WTC11 (cell line): ENCODE measurements at regions not wholly inside any gene's neighbourhood (a gene's known extent, or its start where the extent isn't known, plus 50 kb on each side); places are given as distances from the start of the nearest gene placed in this dataset.

Experiments
- NR3C1 ChIP-seq: sonication (generic); formaldehyde crosslinking; conservative IDR thresholded peaks from 2 replicates; pipeline ENCODE4 v1.8.1; 2023; ENCODE audit warnings: low read depth, mild to moderate bottlenecking, missing genetic modification reagents
- RELA ChIP-seq: sonication (generic); formaldehyde crosslinking; IDR thresholded peaks from 2 replicates; pipeline ENCODE4 v1.8.1; 2022; ENCODE audit warnings: missing genetic modification reagents, mild to moderate bottlenecking, borderline replicate concordance
- SMAD3 ChIP-seq: sonication (generic); formaldehyde crosslinking; IDR thresholded peaks from 2 replicates; pipeline ENCODE4 v1.8.0; 2022; ENCODE audit warnings: missing genetic modification reagents, mild to moderate bottlenecking, borderline replicate concordance
- TCF7 ChIP-seq: sonication (generic); formaldehyde crosslinking; IDR thresholded peaks from 2 replicates; pipeline ENCODE4 v1.8.0; 2022; ENCODE audit warnings: mild to moderate bottlenecking, low read depth, missing genetic modification reagents, moderate library complexity
- TF ChIP-seq, protein P1 (sequence below): fragments of 200-600 bp; IDR thresholded peaks from 2 replicates; pipeline ENCODE4 v1.8.0; 2022; ENCODE audit warnings: antibody characterized with exemption
- TF ChIP-seq, protein P2 (sequence below): sonication (generic); formaldehyde crosslinking; IDR thresholded peaks from 2 replicates; pipeline ENCODE4 v1.8.1; 2022; ENCODE audit warnings: low read depth, missing genetic modification reagents, borderline replicate concordance
- TF ChIP-seq, protein P3 (sequence below): sonication (generic); formaldehyde crosslinking; IDR thresholded peaks from 2 replicates; pipeline ENCODE4 v1.8.0; 2023; ENCODE audit warnings: missing genetic modification reagents, mild to moderate bottlenecking, borderline replicate concordance

- TF ChIP-seq SMAD3 (CRISPR knock-in tag) (no peak), NR3C1 (CRISPR knock-in tag) (no peak), TCF7 (no peak), RELA (CRISPR knock-in tag) (no peak)
- TF ChIP-seq, protein P1, sequence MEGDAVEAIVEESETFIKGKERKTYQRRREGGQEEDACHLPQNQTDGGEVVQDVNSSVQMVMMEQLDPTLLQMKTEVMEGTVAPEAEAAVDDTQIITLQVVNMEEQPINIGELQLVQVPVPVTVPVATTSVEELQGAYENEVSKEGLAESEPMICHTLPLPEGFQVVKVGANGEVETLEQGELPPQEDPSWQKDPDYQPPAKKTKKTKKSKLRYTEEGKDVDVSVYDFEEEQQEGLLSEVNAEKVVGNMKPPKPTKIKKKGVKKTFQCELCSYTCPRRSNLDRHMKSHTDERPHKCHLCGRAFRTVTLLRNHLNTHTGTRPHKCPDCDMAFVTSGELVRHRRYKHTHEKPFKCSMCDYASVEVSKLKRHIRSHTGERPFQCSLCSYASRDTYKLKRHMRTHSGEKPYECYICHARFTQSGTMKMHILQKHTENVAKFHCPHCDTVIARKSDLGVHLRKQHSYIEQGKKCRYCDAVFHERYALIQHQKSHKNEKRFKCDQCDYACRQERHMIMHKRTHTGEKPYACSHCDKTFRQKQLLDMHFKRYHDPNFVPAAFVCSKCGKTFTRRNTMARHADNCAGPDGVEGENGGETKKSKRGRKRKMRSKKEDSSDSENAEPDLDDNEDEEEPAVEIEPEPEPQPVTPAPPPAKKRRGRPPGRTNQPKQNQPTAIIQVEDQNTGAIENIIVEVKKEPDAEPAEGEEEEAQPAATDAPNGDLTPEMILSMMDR, result no peak
- TF ChIP-seq, protein P2, sequence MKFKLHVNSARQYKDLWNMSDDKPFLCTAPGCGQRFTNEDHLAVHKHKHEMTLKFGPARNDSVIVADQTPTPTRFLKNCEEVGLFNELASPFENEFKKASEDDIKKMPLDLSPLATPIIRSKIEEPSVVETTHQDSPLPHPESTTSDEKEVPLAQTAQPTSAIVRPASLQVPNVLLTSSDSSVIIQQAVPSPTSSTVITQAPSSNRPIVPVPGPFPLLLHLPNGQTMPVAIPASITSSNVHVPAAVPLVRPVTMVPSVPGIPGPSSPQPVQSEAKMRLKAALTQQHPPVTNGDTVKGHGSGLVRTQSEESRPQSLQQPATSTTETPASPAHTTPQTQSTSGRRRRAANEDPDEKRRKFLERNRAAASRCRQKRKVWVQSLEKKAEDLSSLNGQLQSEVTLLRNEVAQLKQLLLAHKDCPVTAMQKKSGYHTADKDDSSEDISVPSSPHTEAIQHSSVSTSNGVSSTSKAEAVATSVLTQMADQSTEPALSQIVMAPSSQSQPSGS (CRISPR knock-in tag), result no peak
- TF ChIP-seq, protein P3, sequence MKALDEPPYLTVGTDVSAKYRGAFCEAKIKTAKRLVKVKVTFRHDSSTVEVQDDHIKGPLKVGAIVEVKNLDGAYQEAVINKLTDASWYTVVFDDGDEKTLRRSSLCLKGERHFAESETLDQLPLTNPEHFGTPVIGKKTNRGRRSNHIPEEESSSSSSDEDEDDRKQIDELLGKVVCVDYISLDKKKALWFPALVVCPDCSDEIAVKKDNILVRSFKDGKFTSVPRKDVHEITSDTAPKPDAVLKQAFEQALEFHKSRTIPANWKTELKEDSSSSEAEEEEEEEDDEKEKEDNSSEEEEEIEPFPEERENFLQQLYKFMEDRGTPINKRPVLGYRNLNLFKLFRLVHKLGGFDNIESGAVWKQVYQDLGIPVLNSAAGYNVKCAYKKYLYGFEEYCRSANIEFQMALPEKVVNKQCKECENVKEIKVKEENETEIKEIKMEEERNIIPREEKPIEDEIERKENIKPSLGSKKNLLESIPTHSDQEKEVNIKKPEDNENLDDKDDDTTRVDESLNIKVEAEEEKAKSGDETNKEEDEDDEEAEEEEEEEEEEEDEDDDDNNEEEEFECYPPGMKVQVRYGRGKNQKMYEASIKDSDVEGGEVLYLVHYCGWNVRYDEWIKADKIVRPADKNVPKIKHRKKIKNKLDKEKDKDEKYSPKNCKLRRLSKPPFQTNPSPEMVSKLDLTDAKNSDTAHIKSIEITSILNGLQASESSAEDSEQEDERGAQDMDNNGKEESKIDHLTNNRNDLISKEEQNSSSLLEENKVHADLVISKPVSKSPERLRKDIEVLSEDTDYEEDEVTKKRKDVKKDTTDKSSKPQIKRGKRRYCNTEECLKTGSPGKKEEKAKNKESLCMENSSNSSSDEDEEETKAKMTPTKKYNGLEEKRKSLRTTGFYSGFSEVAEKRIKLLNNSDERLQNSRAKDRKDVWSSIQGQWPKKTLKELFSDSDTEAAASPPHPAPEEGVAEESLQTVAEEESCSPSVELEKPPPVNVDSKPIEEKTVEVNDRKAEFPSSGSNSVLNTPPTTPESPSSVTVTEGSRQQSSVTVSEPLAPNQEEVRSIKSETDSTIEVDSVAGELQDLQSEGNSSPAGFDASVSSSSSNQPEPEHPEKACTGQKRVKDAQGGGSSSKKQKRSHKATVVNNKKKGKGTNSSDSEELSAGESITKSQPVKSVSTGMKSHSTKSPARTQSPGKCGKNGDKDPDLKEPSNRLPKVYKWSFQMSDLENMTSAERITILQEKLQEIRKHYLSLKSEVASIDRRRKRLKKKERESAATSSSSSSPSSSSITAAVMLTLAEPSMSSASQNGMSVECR (CRISPR knock-in tag), result no peak
These were observed 443.5 kb upstream of the IGFBP7 start for GRCh38 chr4:57553728-57554127.
